ENCODE measurements at regions not wholly inside any gene's neighbourhood (a gene's known extent, or its start where the extent isn't known, plus 50 kb on each side); places are given as distances from the start of the nearest gene placed in this dataset.

- Histone ChIP-seq H3K9ac (ENCODE audit: low read length) (no peak overlapping the region), H3K36me3 (replicated peaks; ENCODE audit: low read depth, low read length) (no peaks in the 10 kb centered on the region), H4K20me1 (ENCODE audit: insufficient read depth, low read length) (no peaks in the 10 kb centered on the region), H3K27ac (ENCODE audit: low read length) (no peak overlapping the region), H3K4me3 (ENCODE audit: low read length) (no peak overlapping the region), H3K9me3 (ENCODE audit: insufficient read depth, low read length) (no peaks in the 10 kb centered on the region), H3K4me1 (ENCODE audit: low read length) (no peaks in the 10 kb centered on the region), H3K27me3 (ENCODE audit: low read depth, low read length) (no peaks in the 10 kb centered on the region), H3K79me2 (ENCODE audit: low read length) (no peaks in the 10 kb centered on the region), H3K4me2 (ENCODE audit: low read length) (no peak overlapping the region), H2AFZ (ENCODE audit: low read depth, low read length) (no peak overlapping the region)
- TF ChIP-seq EZH2phosphoT487 (IDR thresholded peaks at IDR 0.05; ENCODE audit: low read depth), result no peak
- no peak for TF ChIP-seq CTCF (IDR thresholded peaks at IDR 0.05; ENCODE audit: low read depth, low read length)
Observed at GRCh38 chr9:108057421-108058134, 568.0 kb upstream of the KLF4 start.

GRCh38 chr9:108056805-108057386 lies 567.3 kb upstream of the KLF4 start:
- TF ChIP-seq CTCF (IDR thresholded peaks at IDR 0.05; ENCODE audit: low read depth, low read length), result no peak
- no peak for TF ChIP-seq EZH2phosphoT487 (IDR thresholded peaks at IDR 0.05; ENCODE audit: low read depth)
- Histone ChIP-seq H3K4me3 (ENCODE audit: low read length) (no peak overlapping the region), H3K9ac (ENCODE audit: low read length) (no peak overlapping the region), H3K36me3 (replicated peaks; ENCODE audit: low read depth, low read length) (no peaks in the 10 kb centered on the region), H2AFZ (ENCODE audit: low read depth, low read length) (no peak overlapping the region), H3K27ac (ENCODE audit: low read length) (no peak overlapping the region), H3K4me2 (ENCODE audit: low read length) (no peak overlapping the region), H3K27me3 (ENCODE audit: low read depth, low read length) (no peaks in the 10 kb centered on the region), H3K9me3 (ENCODE audit: insufficient read depth, low read length) (no peaks in the 10 kb centered on the region), H3K79me2 (ENCODE audit: low read length) (no peaks in the 10 kb centered on the region), H4K20me1 (ENCODE audit: insufficient read depth, low read length) (no peaks in the 10 kb centered on the region), H3K4me1 (ENCODE audit: low read length) (no peaks in the 10 kb centered on the region)

DNA sequence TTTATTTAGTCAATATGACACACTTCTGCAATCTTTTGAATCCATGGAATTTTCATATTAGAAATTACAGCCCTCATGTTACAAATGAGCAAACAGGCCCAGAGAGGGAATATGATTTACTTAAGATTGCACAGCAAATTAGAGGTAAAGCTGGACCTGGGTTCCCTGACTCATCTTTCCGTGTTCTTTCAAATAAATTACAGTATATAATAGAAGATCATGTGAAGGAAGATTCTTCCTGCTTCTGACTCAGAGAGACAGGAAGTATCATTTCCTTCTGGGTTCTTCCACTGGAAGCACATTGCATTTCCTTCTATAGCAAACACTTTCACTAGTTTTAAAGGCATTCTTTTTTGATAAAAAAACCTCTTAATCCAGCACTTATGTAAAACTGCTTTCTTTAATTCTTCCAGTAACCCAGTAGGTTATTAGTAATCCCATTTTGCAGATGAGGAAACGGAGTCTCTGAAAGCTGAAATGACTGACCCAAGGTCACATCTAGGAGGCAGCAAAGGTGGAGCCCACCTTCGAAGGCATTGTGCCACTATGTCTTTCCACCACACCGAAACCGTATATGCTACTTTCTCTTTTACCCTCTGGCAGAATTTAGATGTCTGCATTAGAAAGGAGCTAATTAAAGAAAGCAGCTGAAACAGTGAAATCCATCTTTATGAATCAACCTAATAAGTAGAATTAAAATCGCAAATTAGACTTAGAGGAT lies 566.7 kb upstream of the KLF4 start:
- Histone ChIP-seq H3K4me3 (ENCODE audit: low read length) (no peak overlapping the region), H3K79me2 (ENCODE audit: low read length) (no peaks in the 10 kb centered on the region), H3K9me3 (ENCODE audit: insufficient read depth, low read length) (no peaks in the 10 kb centered on the region), H4K20me1 (ENCODE audit: insufficient read depth, low read length) (no peaks in the 10 kb centered on the region), H3K9ac (ENCODE audit: low read length) (no peak overlapping the region), H3K4me1 (ENCODE audit: low read length) (no peaks in the 10 kb centered on the region), H3K27me3 (ENCODE audit: low read depth, low read length) (no peaks in the 10 kb centered on the region), H2AFZ (ENCODE audit: low read depth, low read length) (no peak overlapping the region), H3K27ac (ENCODE audit: low read length) (no peak overlapping the region), H3K36me3 (replicated peaks; ENCODE audit: low read depth, low read length) (no peaks in the 10 kb centered on the region), H3K4me2 (ENCODE audit: low read length) (no peak overlapping the region)
- TF ChIP-seq CTCF (IDR thresholded peaks at IDR 0.05; ENCODE audit: low read depth, low read length), result no peak
- no peak for TF ChIP-seq EZH2phosphoT487 (IDR thresholded peaks at IDR 0.05; ENCODE audit: low read depth)

- H3K27me3 ChIP-seq (ENCODE audit: low read depth, low read length), result no peaks in the 10 kb centered on the region
- H4K20me1 ChIP-seq (ENCODE audit: insufficient read depth, low read length), result no peaks in the 10 kb centered on the region
- no peak overlapping the region for H3K4me3 ChIP-seq (ENCODE audit: low read length)
- no peak overlapping the region for H3K27ac ChIP-seq (ENCODE audit: low read length)
- H3K79me2 ChIP-seq (ENCODE audit: low read length), result no peaks in the 10 kb centered on the region
- H3K9me3 ChIP-seq (ENCODE audit: insufficient read depth, low read length), result no peaks in the 10 kb centered on the region
- no peak overlapping the region for H3K4me2 ChIP-seq (ENCODE audit: low read length)
- TF ChIP-seq EZH2phosphoT487 (IDR thresholded peaks at IDR 0.05; ENCODE audit: low read depth), result no peak
- no peak for TF ChIP-seq CTCF (IDR thresholded peaks at IDR 0.05; ENCODE audit: low read depth, low read length)
- no peak overlapping the region for H3K9ac ChIP-seq (ENCODE audit: low read length)
- no peaks in the 10 kb centered on the region for H3K36me3 ChIP-seq (replicated peaks; ENCODE audit: low read depth, low read length)
- H3K4me1 ChIP-seq (ENCODE audit: low read length), result no peaks in the 10 kb centered on the region
- H2AFZ ChIP-seq (ENCODE audit: low read depth, low read length), result no peak overlapping the region
Observed at GRCh38 chr9:108054131-108054630, 564.6 kb upstream of the KLF4 start.
